SH-SY5Y (cell line): ENCODE measurements at regions not wholly inside any gene's neighbourhood (a gene's known extent, or its start where the extent isn't known, plus 50 kb on each side); places are given as distances from the start of the nearest gene placed in this dataset.

Experiments used
- GATA2 ChIP-seq: IDR thresholded peaks from 2 replicates; pipeline ENCODE4 v1.6.1; 2011; ENCODE audit warnings: mild to moderate bottlenecking, low read depth, low read length
- GATA3 ChIP-seq: IDR thresholded peaks from 2 replicates; pipeline ENCODE4 v1.6.1; 2011; ENCODE audit warnings: low read depth, mild to moderate bottlenecking, low read length, moderate library complexity

- TF ChIP-seq GATA2 = no peak
- no peak for TF ChIP-seq GATA3
Observed at GRCh38 chr1:66452162-66452561, 81.8 kb upstream of the SGIP1 start.
